ENCODE measurements at regions not wholly inside any gene's neighbourhood (a gene's known extent, or its start where the extent isn't known, plus 50 kb on each side); places are given as distances from the start of the nearest gene placed in this dataset.

DNA sequence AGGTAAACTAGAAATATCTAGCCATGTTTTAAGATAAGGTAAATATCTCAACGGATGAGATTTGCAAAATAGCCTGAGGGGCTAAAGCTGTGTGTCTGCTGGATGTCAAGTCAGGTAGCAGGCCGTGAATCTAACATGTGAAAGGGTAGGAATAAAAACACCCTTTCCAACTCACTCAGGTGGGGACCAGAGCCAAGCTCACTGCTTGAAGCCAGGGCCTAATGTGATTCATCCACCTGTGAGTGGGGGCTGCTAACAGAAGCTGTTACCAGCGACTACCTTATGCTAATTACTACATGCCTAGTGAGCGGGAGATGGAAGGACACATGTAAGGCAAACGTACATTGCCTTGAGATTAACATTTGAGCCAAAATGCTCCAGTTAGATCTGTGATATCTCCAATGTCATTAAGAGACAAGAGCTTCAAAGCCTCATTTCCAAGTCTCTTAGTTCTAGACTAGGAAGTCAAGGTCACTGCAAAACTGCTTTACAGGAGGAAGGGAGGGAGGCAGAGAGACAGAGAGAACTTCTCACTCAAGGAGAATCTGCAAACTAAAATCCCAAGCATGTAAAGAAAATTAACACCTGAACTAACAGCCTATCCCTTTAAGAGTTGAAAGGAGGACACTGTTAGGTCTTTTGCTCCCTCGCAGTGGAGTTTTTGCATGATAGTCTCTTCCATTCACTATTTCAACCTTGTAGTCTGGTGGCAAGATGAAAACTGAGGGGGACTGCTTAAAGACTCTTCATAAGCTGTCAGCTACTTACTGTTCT lies 141.6 kb upstream of the RPS23 start:
- TF ChIP-seq POLR2AphosphoS5 (IDR thresholded peaks at IDR 0.05; ENCODE audit: low read depth, low read length): no peak
- TF ChIP-seq, protein P1, sequence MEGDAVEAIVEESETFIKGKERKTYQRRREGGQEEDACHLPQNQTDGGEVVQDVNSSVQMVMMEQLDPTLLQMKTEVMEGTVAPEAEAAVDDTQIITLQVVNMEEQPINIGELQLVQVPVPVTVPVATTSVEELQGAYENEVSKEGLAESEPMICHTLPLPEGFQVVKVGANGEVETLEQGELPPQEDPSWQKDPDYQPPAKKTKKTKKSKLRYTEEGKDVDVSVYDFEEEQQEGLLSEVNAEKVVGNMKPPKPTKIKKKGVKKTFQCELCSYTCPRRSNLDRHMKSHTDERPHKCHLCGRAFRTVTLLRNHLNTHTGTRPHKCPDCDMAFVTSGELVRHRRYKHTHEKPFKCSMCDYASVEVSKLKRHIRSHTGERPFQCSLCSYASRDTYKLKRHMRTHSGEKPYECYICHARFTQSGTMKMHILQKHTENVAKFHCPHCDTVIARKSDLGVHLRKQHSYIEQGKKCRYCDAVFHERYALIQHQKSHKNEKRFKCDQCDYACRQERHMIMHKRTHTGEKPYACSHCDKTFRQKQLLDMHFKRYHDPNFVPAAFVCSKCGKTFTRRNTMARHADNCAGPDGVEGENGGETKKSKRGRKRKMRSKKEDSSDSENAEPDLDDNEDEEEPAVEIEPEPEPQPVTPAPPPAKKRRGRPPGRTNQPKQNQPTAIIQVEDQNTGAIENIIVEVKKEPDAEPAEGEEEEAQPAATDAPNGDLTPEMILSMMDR (IDR thresholded peaks at IDR 0.05): no peak
- TF ChIP-seq, protein P2, sequence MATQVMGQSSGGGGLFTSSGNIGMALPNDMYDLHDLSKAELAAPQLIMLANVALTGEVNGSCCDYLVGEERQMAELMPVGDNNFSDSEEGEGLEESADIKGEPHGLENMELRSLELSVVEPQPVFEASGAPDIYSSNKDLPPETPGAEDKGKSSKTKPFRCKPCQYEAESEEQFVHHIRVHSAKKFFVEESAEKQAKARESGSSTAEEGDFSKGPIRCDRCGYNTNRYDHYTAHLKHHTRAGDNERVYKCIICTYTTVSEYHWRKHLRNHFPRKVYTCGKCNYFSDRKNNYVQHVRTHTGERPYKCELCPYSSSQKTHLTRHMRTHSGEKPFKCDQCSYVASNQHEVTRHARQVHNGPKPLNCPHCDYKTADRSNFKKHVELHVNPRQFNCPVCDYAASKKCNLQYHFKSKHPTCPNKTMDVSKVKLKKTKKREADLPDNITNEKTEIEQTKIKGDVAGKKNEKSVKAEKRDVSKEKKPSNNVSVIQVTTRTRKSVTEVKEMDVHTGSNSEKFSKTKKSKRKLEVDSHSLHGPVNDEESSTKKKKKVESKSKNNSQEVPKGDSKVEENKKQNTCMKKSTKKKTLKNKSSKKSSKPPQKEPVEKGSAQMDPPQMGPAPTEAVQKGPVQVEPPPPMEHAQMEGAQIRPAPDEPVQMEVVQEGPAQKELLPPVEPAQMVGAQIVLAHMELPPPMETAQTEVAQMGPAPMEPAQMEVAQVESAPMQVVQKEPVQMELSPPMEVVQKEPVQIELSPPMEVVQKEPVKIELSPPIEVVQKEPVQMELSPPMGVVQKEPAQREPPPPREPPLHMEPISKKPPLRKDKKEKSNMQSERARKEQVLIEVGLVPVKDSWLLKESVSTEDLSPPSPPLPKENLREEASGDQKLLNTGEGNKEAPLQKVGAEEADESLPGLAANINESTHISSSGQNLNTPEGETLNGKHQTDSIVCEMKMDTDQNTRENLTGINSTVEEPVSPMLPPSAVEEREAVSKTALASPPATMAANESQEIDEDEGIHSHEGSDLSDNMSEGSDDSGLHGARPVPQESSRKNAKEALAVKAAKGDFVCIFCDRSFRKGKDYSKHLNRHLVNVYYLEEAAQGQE (IDR thresholded peaks at IDR 0.05; ENCODE audit: insufficient read depth in 1 of 2, low read depth in 2 of 2, low read length in 1 of 2): no peak
